SK-N-SH (cell line): ENCODE measurements at regions not wholly inside any gene's neighbourhood (a gene's known extent, or its start where the extent isn't known, plus 50 kb on each side); places are given as distances from the start of the nearest gene placed in this dataset.

Experiments
- CTCF ChIA-PET: fragments of 300-600, 350-600 bp; formaldehyde crosslinking; extraction: SDS; loops from one replicate; lab custom pipeline; 2021; lab: Yijun Ruan, JAX
- POLR2A ChIA-PET: fragments of 350-600 bp; sonication (Branson Sonifier 250); formaldehyde crosslinking; extraction: SDS; loops from one replicate; lab custom pipeline; 2020; ENCODE audit warnings: antibody characterized with exemption, inconsistent platforms; lab: Yijun Ruan, JAX
- DNase-seq: peaks from one replicate; pipeline ENCODE4 v3.0.0; 2012
- H2AFZ ChIP-seq: fragments of 200-600 bp; sonication (generic); 2 replicates; pipeline ENCODE4 v1.8.1; 2016; ENCODE audit warnings: antibody characterized with exemption, mild to moderate bottlenecking, low read depth
- H3F3A ChIP-seq: fragments of 200-600 bp; sonication (generic); replicated peaks from 2 replicates; pipeline ENCODE3; 2016; ENCODE audit warnings: antibody characterized with exemption, mild to moderate bottlenecking; ENCODE audit not compliant: insufficient read depth
- H3K27ac ChIP-seq, 2 experiments: fragments of 200-500 bp in 1 of 2; fragments of 200-600 bp in 1 of 2; sonication (Bioruptor generic) in 1 of 2; sonication (generic), shearing (Covaris generic) in 1 of 2; 2 replicates each; pipeline versions ENCODE4 v1.5.1 to v1.6.1; 2014 to 2016; ENCODE audit warnings: low read depth in 2 of 2, inconsistent platforms in 1 of 2, low read length in 1 of 2, mild to moderate bottlenecking in 1 of 2, mixed read lengths in 1 of 2
- H3K27me3 ChIP-seq: fragments of 200-600 bp; sonication (generic), shearing (Covaris generic); 2 replicates; pipeline ENCODE4 v1.6.1; 2016; ENCODE audit warnings: mixed run types; ENCODE audit not compliant: insufficient read depth
- H3K36me3 ChIP-seq, 2 experiments: fragments of 200-500 bp in 1 of 2; fragments of 200-600 bp in 1 of 2; sonication (Bioruptor generic) in 1 of 2; sonication (generic) in 1 of 2; replicated peaks in 1 of 2; 2 replicates each; pipeline versions ENCODE3 to v1.5.1; 2014 to 2016; ENCODE audit warnings: low read length in 1 of 2, mild to moderate bottlenecking in 1 of 2; ENCODE audit not compliant: insufficient read depth in 2 of 2, control insufficient read depth in 1 of 2
- H3K4me1 ChIP-seq, 2 experiments: fragments of 200-500 bp in 1 of 2; fragments of 200-600 bp in 1 of 2; sonication (Bioruptor generic) in 1 of 2; sonication (generic), shearing (Covaris generic) in 1 of 2; 2 replicates each; pipeline versions ENCODE4 v1.5.1 to v1.6.1; 2014 to 2016; ENCODE audit warnings: low read depth in 1 of 2, low read length in 1 of 2, mixed run types in 1 of 2; ENCODE audit not compliant: insufficient read depth in 2 of 2, control insufficient read depth in 1 of 2
- H3K4me2 ChIP-seq: fragments of 200-600 bp; sonication (generic), shearing (Covaris generic); 2 replicates; pipeline ENCODE4 v1.6.1; 2017; ENCODE audit warnings: mixed run types
- H3K4me3 ChIP-seq, 2 experiments: fragments of 200-500 bp in 1 of 2; fragments of 200-600 bp in 1 of 2; sonication (Bioruptor generic) in 1 of 2; sonication (generic), shearing (Covaris generic) in 1 of 2; 2 replicates each; pipeline versions ENCODE4 v1.5.1 to v1.8.1; 2014 to 2016; ENCODE audit warnings: low read depth in 2 of 2, inconsistent platforms in 1 of 2, low read length in 1 of 2, mild to moderate bottlenecking in 1 of 2, mixed read lengths in 1 of 2, moderate library complexity in 1 of 2
- H3K79me2 ChIP-seq: fragments of 200-600 bp; sonication (generic); 2 replicates; pipeline ENCODE4 v1.8.1; 2017; ENCODE audit warnings: mild to moderate bottlenecking; ENCODE audit not compliant: insufficient read depth
- H3K9ac ChIP-seq: fragments of 200-600 bp; sonication (generic); 2 replicates; pipeline ENCODE4 v1.6.1; 2017; ENCODE audit warnings: mixed run types
- H3K9me2 ChIP-seq: fragments of 200-600 bp; sonication (generic); 2 replicates; pipeline ENCODE4 v1.6.1; 2017; ENCODE audit warnings: mixed run types
- H3K9me3 ChIP-seq: fragments of 200-600 bp; sonication (generic); 2 replicates; pipeline ENCODE4 v1.6.1; 2017; ENCODE audit warnings: mixed run types, mild to moderate bottlenecking, moderate library complexity
- H4K20me1 ChIP-seq: fragments of 200-600 bp; sonication (generic); 2 replicates; pipeline ENCODE4 v1.6.1; 2017; ENCODE audit warnings: mild to moderate bottlenecking, mixed run types; ENCODE audit not compliant: insufficient read depth
- CTCF ChIP-seq: fragments of 200-600 bp; sonication (generic); IDR thresholded peaks from 2 replicates; pipeline ENCODE4 v1.6.1; 2017; ENCODE audit warnings: antibody characterized with exemption, mild to moderate bottlenecking, moderate library complexity
- ELF1 ChIP-seq: IDR thresholded peaks from 2 replicates; pipeline ENCODE4 v1.4.0; 2012
- EP300 ChIP-seq, 2 experiments: IDR thresholded peaks; 2 replicates each; pipeline versions ENCODE4 v1.4.0 to v1.6.1; 2012; ENCODE audit warnings: borderline replicate concordance in 1 of 2, low read depth in 1 of 2, low read length in 1 of 2
- FOSL2 ChIP-seq: IDR thresholded peaks from 2 replicates; pipeline ENCODE4 v1.4.0; 2012; ENCODE audit warnings: low read depth, mild to moderate bottlenecking, moderate library complexity, borderline replicate concordance
- FOXM1 ChIP-seq: IDR thresholded peaks from 2 replicates; pipeline ENCODE4 v1.4.0; 2012; ENCODE audit warnings: low read depth, mild to moderate bottlenecking
- MEF2A ChIP-seq: IDR thresholded peaks from 2 replicates; pipeline ENCODE4 v1.4.0; 2012; ENCODE audit warnings: low read depth, borderline replicate concordance
- NFIC ChIP-seq: IDR thresholded peaks from 2 replicates; pipeline ENCODE4 v1.4.0; 2012; ENCODE audit warnings: borderline replicate concordance
- PBX3 ChIP-seq: IDR thresholded peaks from 2 replicates; pipeline ENCODE4; 2012
- RAD21 ChIP-seq: IDR thresholded peaks from 2 replicates; pipeline ENCODE4 v1.6.1; 2012; ENCODE audit warnings: mild to moderate bottlenecking, low read length
- SIN3A ChIP-seq: IDR thresholded peaks from 2 replicates; pipeline ENCODE4 v1.6.1; 2012; ENCODE audit warnings: low read depth, mild to moderate bottlenecking, low read length, moderate library complexity, borderline replicate concordance
- SMC3 ChIP-seq: IDR thresholded peaks from 2 replicates; pipeline ENCODE4 v1.6.1; 2012; ENCODE audit warnings: low read depth, low read length, improper control_type of control experiment
- TEAD4 ChIP-seq: IDR thresholded peaks from 2 replicates; pipeline ENCODE4 v1.4.0; 2012; ENCODE audit warnings: mild to moderate bottlenecking, borderline replicate concordance; ENCODE audit not compliant: insufficient read depth
- YY1 ChIP-seq: IDR thresholded peaks from 2 replicates; pipeline ENCODE4 v1.4.0; 2012; ENCODE audit warnings: low read depth, mild to moderate bottlenecking
- WGBS: methylation state at CpG from one replicate; pipeline ENCODE4 v1.1.6; 2017; ENCODE audit warnings: low lambda C conversion rate; 5-methylcytosine and 5-hydroxymethylcytosine counted together
- TF ChIP-seq, protein P1 (sequence below): fragments of 150-350 bp; IDR thresholded peaks from 2 replicates; pipeline ENCODE4 v1.6.1; 2017; ENCODE audit warnings: antibody characterized with exemption, low read length, low read depth, borderline replicate concordance
- TF ChIP-seq, protein P2 (sequence below): IDR thresholded peaks from 2 replicates; pipeline ENCODE4 v1.4.0; 2012; ENCODE audit warnings: low read depth

- TF ChIP-seq, protein P1, sequence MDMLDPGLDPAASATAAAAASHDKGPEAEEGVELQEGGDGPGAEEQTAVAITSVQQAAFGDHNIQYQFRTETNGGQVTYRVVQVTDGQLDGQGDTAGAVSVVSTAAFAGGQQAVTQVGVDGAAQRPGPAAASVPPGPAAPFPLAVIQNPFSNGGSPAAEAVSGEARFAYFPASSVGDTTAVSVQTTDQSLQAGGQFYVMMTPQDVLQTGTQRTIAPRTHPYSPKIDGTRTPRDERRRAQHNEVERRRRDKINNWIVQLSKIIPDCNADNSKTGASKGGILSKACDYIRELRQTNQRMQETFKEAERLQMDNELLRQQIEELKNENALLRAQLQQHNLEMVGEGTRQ: no peak
- TF ChIP-seq SMC3: no peak
- no peak for TF ChIP-seq MEF2A
- no peak for TF ChIP-seq NFIC
- TF ChIP-seq TEAD4: no peak
- no peak for TF ChIP-seq FOXM1
- TF ChIP-seq CTCF: no peak
- TF ChIP-seq, all 33 proteins: peak for 0
Observed at GRCh38 chr12:73841963-73842362, 695.7 kb upstream of the ATXN7L3B start (continued).

- Histone ChIP-seq H3K27ac (0 out of 4 replicates have a peak overlapping the region, but pooled peaks of 1 of the 2 experiments have one; percentile 26), H3K36me3 (no peaks in the 10 kb centered on the region), H3K9ac (no peak overlapping the region), H3K4me3 (no peak overlapping the region), H3K79me2 (no peaks in the 10 kb centered on the region), H3K4me1 (no peaks in the 10 kb centered on the region), H3F3A (peaks cover 2% of the 10 kb centered on the region), H3K4me2 (no peak overlapping the region), H3K9me3 (no peaks in the 10 kb centered on the region), H2AFZ (no peak overlapping the region), H3K9me2 (no peaks in the 10 kb centered on the region), H3K27me3 (no peaks in the 10 kb centered on the region), H4K20me1 (no peaks in the 10 kb centered on the region)
- ChIA-PET POLR2A (no interaction called here), CTCF (interaction anchor here (0.9 kb wide), 1 partner anchor 101 kb away, joined by 3 read pairs; no protein-coding TSS in a partner anchor)
- no peak for DNase-seq
- 0% methylated on average over 2 of the region's 2 CpGs for WGBS
- TF ChIP-seq YY1: no peak
- no peak for TF ChIP-seq SIN3A
- TF ChIP-seq FOSL2: 0 out of 2 replicates have a peak, but pooled peaks have one; percentile 10
Observed at GRCh38 chr12:73863546-73863945, 674.1 kb upstream of the ATXN7L3B start.

DNA sequence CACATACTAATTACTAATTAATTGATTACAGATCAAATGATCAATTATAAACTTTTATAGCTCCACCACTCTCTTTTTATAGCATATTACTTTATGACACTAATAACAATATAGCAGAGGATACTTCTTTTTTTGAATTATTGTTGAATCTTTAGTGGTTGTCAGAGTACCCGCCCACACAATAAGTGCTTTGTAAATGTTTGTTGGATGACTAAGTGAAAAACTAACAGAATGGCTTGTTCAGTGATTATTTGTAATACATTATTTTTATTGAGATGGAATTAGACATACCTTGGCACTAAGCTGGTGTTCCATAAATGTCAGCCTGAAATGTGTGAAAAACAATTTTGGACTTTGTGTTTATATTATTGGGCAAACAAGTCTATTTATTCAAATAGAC, 670.5 kb upstream of the ATXN7L3B start:
- no peak for DNase-seq
- CTCF ChIA-PET: no interaction called here
- no peak overlapping the region for H3K9ac ChIP-seq
- H3K79me2 ChIP-seq: no peaks in the 10 kb centered on the region
- no peak overlapping the region for H2AFZ ChIP-seq
- H3K27me3 ChIP-seq: no peaks in the 10 kb centered on the region
- H3K4me3 ChIP-seq: no peak overlapping the region
- POLR2A ChIA-PET: no interaction called here
- H3K36me3 ChIP-seq: no peaks in the 10 kb centered on the region
- TF ChIP-seq, protein P2, sequence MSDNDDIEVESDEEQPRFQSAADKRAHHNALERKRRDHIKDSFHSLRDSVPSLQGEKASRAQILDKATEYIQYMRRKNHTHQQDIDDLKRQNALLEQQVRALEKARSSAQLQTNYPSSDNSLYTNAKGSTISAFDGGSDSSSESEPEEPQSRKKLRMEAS: no peak
- TF ChIP-seq RAD21 (no peak), EP300 (IDR thresholded peaks at IDR 0.05; ENCODE audit: borderline replicate concordance in 1 of 2, low read depth in 1 of 2, low read length in 1 of 2) (no peak), ELF1 (no peak), CTCF (no peak), PBX3 (no peak)
- TF ChIP-seq, protein P1: no peak
- H4K20me1 ChIP-seq: no peaks in the 10 kb centered on the region
- H3K9me2 ChIP-seq: no peaks in the 10 kb centered on the region
- no peaks in the 10 kb centered on the region for H3K9me3 ChIP-seq
- H3K4me2 ChIP-seq: no peak overlapping the region
- H3F3A ChIP-seq: peaks cover 2% of the 10 kb centered on the region
- no peaks in the 10 kb centered on the region for H3K4me1 ChIP-seq
- H3K27ac ChIP-seq: no peak overlapping the region
- 27% methylated on average over 1 of the region's 1 CpG for WGBS
